ENCODE measurements at regions not wholly inside any gene's neighbourhood (a gene's known extent, or its start where the extent isn't known, plus 50 kb on each side); places are given as distances from the start of the nearest gene placed in this dataset.

DNA sequence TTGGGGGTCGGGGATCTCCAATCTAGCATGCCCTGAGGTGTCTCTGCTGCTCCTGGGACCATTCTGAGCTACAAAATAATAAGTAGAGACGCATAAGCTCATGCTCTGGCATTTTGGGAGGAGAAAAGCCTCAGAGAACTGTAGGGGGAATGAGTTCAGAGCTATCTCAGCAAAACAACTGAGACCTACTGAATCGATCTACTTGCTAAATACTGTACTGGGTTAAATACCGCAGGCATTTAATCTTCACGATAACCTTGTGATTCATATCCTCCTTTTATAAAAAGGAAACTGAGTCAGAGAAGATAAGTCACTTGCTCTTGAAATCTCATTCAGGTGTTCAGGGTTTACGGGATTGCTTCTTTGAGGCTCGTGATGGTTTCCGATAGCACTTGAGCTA is 468.1 kb downstream of the FGF9 start:
- TF ChIP-seq, protein P1, sequence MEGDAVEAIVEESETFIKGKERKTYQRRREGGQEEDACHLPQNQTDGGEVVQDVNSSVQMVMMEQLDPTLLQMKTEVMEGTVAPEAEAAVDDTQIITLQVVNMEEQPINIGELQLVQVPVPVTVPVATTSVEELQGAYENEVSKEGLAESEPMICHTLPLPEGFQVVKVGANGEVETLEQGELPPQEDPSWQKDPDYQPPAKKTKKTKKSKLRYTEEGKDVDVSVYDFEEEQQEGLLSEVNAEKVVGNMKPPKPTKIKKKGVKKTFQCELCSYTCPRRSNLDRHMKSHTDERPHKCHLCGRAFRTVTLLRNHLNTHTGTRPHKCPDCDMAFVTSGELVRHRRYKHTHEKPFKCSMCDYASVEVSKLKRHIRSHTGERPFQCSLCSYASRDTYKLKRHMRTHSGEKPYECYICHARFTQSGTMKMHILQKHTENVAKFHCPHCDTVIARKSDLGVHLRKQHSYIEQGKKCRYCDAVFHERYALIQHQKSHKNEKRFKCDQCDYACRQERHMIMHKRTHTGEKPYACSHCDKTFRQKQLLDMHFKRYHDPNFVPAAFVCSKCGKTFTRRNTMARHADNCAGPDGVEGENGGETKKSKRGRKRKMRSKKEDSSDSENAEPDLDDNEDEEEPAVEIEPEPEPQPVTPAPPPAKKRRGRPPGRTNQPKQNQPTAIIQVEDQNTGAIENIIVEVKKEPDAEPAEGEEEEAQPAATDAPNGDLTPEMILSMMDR (IDR thresholded peaks at IDR 0.05; ENCODE audit: low read length, missing control alignments) = no peak
- no peak overlapping the region for H3K4me3 ChIP-seq (replicated peaks; ENCODE audit: low read depth, low read length)
- no peak for DNase-seq (ENCODE audit: low read depth)

DNA sequence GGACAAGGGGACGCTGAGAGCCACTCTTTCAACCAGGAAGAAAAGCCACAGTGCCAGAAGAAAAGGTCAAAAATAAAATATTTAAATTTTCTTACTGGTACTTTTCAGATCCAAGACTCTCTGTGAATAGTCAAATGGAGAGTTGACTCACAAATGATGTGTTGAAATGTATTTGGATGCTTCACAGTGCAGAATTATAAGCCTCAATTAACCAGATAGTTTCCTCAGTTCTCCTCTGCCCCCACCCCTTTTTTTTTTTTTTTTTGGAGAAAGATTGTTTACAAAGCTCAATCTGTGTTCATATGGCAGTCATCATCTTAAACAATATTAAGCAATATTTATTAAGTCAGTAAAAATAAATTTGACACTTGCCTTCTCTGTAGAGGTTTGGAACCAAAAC is 470.8 kb downstream of the FGF9 start:
- DNase-seq (ENCODE audit: low read depth) = no peak
- H3K4me3 ChIP-seq (replicated peaks; ENCODE audit: low read depth, low read length) = no peak overlapping the region
- TF ChIP-seq, protein P1 (IDR thresholded peaks at IDR 0.05; ENCODE audit: low read length, missing control alignments) = no peak

DNA sequence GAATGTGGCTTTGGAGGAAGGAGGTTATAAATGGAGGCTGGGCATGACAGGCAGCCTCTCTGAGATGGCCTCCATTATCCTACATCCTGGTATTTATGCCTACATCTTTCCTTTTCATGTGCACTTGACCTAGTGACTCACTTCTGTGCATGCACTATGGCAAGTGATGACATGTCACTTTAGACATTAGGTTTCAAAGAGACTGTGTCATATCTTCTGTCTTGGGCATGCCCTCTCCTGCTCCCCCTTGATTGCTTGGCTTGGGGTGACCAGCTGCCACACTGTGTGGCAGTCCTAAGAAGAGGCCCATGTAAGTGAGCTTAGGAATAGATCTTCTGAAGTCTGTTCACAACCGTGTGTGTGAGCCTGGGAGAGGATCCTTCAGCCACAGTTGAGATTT is 472.8 kb downstream of the FGF9 start:
- no peak for DNase-seq (ENCODE audit: low read depth)
- TF ChIP-seq, protein P1 (IDR thresholded peaks at IDR 0.05; ENCODE audit: low read length, missing control alignments) = no peak
- H3K4me3 ChIP-seq (replicated peaks; ENCODE audit: low read depth, low read length) = no peak overlapping the region

DNA sequence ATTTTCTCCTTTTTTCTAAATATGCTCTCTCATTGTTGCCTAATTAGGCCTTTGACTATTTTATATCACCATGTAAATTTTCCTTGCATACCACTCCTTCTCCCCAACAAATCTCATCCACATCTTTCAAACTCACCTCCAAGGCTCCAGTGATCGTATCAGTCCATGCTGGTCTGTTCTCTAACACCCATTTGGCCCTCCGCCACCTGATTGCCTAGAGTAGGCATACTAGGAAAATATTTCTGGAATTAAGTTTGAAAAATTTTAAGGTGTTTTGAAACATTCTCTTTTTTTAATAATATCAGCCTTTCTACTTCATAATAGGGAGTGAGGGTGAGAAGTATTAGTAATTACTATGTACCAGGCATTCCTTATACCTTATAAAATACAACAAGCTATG is 473.9 kb downstream of the FGF9 start:
- TF ChIP-seq, protein P1 (IDR thresholded peaks at IDR 0.05; ENCODE audit: low read length, missing control alignments) = no peak
- H3K4me3 ChIP-seq (replicated peaks; ENCODE audit: low read depth, low read length) = no peak overlapping the region
- DNase-seq (ENCODE audit: low read depth) = no peak

DNA sequence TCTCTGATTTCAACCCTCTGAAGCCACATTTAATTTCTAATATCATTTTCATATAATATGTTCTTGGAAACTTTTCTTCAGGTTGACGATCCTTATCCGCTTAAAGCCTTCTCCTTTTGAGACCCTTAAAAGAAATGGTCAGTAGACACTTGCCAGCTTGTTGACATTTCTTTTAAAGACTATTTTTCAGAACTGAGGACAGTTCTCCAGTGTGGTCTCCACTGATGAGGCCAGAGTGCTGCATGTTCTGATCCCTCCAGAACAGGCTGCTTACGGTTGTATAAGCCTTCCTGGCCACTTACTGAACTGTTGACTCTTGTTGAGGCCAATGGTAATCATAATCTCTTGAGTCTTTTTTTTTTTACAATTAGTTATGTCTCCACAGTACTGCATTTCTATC is 477.3 kb downstream of the FGF9 start:
- H3K4me3 ChIP-seq (replicated peaks; ENCODE audit: low read depth, low read length) = no peak overlapping the region
- TF ChIP-seq, protein P1 (IDR thresholded peaks at IDR 0.05; ENCODE audit: low read length, missing control alignments) = no peak

DNA sequence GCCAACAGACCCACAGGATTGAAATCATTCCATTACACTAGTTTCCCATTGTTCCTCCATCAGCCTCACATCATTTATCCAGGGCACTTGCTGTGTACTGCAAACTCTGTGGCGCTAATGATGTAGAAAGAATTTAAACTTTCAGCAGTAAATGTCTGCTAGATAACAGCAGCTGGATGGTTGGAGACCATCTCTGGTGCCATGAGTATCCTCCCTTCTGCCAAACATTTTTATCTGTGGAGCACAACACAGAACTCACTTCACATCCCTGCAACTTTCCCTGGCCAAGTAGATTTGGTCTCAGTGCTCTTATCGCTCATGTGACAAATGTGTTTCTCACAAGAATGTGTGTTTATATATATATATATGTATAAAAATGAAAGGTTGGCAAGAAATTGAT is 481.9 kb downstream of the FGF9 start:
- TF ChIP-seq, protein P1 (IDR thresholded peaks at IDR 0.05; ENCODE audit: low read length, missing control alignments) = no peak
- H3K4me3 ChIP-seq (replicated peaks; ENCODE audit: low read depth, low read length) = no peak overlapping the region
- no peak for DNase-seq (ENCODE audit: low read depth)

More for the DNA sequence above, 477.3 kb downstream of the FGF9 start:
- DNase-seq (ENCODE audit: low read depth) = no peak

DNA sequence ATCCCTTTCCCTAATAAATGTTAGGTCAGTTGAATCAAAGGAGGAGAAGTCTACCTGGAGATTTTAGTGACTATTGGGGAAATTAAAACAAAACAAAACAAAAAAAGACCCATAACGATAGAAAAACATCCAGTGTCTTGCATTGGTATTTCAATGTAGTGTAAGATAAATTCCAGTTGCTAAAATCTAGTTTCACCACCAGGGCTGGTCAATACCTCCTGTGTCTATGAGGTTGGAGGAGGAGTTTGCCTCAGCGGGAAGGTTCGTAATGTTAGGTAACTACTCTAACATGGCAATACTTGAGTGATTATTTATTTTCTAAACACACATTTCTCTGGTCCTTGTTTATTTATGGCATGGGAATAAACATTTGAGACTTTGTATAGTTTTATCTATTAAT is 483.2 kb downstream of the FGF9 start:
- no peak overlapping the region for H3K4me3 ChIP-seq (replicated peaks; ENCODE audit: low read depth, low read length)
- no peak for DNase-seq (ENCODE audit: low read depth)
- TF ChIP-seq, protein P1 (IDR thresholded peaks at IDR 0.05; ENCODE audit: low read length, missing control alignments) = no peak
